CD4-positive, alpha-beta T cell treated with Interleukin-12 subunit alpha and Interleukin-12 subunit beta, for 1 hour (primary cell): ENCODE measurements at regions not wholly inside any gene's neighbourhood (a gene's known extent, or its start where the extent isn't known, plus 50 kb on each side); places are given as distances from the start of the nearest gene placed in this dataset.
"Not testable (repeated sequence)": the region's sequence is repeated elsewhere in the genome, so short reads cannot be mapped to it uniquely, and the experiment has no call there.

Experiments
- DNase-seq: peaks from one replicate; pipeline ENCODE4 v3.0.0-alpha.2; 2020

- DNase-seq, result no peak
Observed at GRCh38 chr6:21745543-21746337, 152.2 kb downstream of the SOX4 start.

DNA sequence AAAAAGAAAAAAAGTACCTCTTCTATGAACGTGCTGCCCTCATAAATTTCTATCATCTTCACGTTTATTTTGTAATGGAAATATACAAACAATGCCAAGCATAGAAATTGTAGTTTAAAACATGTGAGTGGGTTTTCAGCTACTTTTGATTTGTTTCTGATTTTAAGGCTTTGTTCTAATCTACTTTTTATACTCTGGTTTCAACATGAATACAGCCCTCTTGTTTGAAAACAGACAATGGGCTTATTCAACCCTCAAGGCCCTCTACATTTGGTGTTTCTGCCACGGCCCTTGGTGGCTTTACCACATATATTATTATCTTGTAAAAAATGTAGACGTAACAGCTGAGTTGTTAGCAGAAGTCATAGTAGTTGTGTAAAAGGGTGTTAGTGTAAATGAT is 153.9 kb downstream of the SOX4 start:
- DNase-seq, result no peak

- no peak for DNase-seq
Observed at GRCh38 chr6:21748343-21749056, 154.9 kb downstream of the SOX4 start.

GRCh38 chr6:21749754-21750153 is 156.2 kb downstream of the SOX4 start:
- no peak for DNase-seq

DNA sequence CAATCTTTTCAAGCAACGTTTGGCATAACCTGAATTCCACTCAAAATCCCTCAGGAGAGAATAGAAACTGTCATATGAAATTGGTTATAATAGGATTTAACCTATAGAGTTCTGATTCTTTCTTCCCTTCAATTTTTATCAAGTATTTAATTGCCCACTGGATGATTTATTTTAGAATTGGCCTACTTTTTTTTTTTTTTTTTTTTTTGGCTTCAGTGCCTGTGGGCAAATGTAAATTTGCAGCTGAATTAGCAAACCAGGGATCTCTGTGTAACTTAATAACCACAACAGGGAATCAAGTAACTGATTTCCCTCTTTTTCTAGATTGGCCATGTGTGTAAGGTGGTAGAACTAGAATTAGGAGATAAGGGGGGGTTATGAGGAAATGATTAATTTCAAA is 157.0 kb downstream of the SOX4 start:
- no peak for DNase-seq

DNA sequence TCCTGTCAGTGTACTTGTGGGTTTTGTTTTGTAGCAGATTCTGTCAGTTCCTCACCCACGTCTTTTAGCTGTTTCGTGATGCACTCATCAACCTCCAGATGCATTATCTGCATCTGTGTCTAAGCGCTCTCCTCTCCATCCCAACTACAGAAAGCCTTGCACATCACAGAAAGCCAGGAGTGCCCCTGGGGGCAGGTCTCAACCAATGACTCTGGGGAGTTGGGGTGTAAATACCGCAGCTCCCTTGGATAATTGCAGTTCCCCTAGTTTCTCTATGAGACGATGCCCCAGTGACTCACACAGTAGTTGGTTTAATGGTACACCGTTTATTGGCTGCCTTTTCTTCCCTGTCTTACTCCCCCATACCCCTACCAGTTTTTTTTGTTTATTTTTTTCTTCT is 158.1 kb downstream of the SOX4 start:
- DNase-seq, result no peak

DNA sequence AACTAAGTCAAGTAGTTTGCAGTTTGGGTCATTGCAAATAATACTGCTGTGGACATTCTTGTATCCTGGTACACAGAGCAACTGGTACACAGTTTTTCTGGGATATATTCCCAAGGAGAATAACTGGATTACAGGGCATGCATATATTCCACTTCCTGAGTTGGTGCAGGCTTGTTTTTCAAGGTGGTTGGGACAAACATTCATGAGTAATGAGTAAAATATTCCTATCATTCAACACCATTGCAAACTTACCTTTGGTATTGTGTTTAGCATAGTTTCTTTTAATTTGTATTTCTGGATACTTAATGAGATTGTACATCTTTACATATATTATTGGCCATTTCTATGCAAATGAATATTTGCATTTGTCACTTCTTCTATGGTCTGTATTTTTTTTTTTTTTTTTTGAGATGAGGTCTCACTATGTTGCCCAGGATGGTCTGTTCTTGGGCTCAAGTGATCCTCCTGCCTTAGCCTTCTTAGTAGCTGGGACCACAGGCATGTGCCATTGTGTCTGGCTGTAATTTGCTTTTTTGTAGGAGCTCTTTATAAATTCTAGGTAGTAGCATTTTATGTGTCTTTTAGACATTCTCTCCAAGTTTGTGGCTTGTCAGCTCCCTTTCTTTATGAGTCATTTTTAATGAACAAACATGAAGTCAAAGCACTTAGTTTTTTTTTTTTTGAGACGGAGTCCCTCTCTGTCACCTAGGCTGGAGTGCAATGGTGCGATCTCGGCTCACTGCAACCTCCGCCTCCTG is 158.7 kb downstream of the SOX4 start:
- DNase-seq, result no peak

DNA sequence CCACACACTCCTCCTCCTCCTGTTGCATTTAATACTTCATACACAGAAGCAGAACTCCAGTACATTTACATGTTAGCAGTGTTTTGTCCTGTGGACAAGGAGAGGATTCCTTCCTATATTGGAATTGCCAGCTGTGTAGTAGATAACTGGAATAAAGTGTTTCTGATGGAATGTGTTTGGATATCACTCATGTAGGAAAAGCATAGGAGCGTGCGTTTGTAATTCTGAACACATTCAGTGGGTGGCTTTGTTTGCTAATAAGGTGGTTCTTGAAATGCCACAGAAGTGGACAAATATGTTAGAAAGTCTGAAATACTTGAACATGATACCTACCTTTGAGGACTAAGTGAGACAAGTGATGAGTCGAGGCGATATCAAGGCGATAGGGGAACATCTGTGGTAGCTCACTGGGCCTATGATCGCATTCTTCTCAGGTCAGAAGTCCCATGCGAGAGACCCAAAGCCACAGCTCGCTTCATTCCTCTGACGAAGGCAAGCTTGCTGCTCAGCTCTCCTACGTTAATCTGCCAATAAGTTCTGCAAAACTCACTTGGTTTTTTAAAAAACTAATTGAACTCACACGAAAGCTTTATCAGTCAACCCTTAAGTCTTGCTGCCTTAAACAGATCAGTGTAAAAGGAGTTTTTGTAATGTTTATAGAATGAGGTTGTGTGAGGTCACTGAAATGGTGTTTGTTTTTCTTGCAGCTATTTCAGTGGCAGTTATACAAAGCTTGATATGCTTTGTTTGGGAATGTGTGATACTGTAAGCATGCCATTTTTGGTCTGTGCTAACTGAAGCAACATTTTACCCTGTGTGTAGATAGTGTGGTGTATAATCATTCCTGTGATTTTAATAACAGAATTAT is 159.9 kb downstream of the SOX4 start:
- no peak for DNase-seq

DNA sequence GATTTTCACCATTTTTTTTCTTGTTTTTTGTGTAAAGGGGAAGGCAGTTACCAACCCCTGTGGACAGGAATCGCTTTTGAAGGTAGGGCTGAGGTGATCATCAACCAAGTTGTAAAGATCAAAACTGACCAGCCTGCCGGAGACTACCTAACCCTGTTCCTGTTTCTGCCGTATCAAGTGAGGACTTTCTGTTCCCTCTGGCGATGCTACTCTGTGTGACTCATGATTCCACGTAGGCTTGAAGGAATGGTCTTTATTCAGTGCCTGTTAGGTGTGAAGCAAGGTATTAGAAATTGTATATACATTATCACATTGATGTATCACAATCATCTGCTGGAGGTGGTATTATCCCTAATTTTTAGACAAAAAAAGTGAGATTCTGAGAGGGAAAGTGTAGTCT is 161.3 kb downstream of the SOX4 start:
- no peak for DNase-seq

GRCh38 chr6:21756487-21756886 is 162.9 kb downstream of the SOX4 start:
- no peak for DNase-seq

DNA sequence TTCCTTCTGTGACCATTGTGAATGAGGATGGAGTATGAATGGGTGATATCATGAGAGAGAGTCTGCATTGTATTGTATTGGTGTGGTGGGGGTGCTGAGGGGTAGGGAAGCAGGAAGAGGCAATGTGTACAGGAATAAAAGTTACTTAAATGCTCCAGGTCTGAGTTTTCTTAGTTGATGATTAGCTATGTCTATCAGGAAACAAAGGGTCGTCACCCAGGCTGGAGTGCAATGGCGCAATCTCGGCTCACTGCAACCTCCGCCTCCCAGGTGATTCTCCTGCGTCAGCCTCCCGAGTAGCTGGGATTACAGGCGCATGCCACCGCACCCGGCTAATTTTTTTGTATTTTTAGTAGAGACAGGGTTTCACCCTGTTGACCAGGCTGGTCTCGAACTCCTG is 163.8 kb downstream of the SOX4 start:
- not testable (repeated sequence) for DNase-seq

DNA sequence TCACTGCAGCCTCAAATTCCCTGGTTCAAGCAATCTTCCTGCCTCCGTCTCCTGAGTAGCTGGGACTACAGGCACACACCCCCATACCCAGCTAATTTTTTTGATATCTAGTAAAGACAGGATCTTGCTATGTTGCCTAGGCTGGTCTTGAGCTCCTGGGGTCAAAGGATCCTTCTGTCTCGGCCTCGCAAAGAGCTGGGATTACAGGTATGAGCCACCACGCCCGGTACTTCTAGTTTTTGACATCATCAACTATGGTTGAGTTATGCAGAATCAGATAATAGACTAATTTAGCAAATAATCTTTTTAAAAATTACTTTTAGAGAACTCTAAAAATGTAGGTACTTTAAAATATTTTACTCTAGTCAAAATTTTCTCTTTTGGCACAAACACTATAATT is 166.2 kb downstream of the SOX4 start:
- no peak for DNase-seq

DNA sequence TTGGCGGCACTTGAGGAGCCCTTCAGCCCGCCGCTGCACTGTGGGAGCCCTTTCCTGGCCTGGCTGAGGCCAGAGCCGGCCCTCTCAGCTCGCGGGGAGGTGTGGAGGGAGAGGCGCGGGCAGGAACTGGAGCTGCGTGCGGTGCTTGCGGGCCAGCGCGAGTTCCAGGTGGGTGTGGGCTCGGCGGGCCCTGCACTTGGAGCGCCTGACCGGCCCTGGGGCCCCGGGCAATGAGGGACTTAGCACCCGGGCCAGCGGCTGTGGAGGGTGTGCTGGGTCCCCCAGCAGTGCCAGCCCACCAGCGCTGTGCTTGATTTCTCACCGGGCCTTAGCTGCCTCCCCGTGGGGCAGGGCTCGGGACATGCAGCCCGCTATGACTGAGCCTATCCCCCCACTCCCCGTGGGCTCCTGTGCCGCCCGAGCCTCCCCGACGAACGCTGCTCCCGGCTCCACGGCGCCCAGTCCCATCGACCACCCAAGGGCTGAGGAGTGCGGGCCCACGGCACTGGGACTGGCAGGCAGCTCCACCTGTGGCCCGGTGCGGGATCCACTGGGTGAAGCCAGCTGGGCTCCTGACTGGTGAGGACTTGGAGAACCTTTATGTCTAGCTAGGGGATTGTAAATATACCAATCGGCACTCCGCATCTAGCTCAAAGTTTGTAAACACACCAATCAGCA is 167.6 kb downstream of the SOX4 start:
- DNase-seq, result not testable (repeated sequence)

DNA sequence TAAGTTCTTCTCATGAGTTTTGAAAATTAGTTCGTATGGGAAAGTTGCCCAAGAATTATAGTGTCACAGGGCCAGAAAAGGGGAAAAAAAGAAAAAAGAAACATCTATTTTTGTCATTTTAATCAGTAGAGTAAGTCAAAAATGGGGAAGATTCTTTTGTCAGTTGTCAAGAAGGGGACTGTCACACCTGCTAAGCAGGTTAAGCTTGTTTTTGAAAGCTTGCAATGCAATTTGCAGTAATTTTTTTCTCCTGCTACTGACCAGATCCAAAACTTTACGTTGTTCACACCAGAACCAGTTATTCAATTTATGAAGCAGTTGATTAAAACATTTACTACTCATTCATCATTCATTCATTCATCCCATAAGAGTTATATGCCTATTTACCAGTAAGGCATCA is 171.4 kb downstream of the SOX4 start:
- DNase-seq, result no peak

GRCh38 chr6:21767891-21768648 is 174.5 kb downstream of the SOX4 start:
- no peak for DNase-seq

- DNase-seq, result no peak
Observed at GRCh38 chr6:21769405-21769861, 175.9 kb downstream of the SOX4 start.

DNA sequence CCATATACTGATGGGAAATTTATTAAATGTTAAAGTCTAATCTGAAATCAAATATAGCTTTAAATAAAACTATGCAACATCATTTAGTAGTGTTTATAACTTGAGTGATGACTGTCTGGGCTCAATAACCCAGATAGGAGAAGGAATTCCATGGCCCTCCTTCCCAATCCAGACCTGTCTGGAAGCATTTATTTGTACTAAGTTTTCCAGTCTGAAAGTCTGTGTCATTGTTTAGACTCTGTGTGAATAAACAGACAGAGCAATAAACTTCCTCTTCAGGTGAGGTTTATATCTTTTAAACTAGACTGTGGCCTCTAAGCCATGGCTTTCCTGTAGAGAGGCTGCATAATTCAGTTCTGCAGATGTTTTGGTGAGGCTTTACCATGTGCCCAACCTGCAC is 176.4 kb downstream of the SOX4 start:
- DNase-seq, result no peak

DNA sequence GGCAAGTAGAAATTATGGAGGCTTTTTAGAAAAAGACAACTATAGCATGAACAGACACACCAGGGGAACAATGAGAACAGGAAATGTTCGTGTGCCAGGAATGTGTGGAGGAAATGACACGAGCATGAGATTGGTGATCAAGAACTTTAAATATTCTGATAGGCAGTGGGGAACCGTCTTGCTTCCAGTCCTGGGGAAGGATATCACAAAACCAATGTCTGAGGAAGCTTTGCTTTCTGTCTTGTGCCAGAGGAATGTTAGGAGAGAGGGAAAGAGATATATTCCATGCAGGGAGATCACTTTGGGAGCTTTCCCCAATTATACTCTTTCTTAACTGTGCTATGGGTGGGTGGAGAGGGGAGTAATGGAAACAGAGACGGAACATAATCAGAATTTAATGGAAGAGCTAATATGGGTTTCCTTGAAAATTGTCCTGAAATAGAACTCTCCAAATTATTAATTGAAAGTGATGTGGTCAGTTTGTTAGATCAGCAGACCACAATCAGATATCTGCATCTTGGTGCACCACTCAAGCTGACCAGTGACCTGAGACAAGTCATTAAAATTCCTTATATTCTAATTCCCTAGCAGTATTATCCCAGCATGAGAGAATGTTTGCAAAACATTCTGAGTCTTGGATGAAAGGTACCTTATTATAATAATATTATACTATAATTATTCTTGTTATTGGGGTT is 178.2 kb downstream of the SOX4 start:
- DNase-seq, result no peak

- no peak for DNase-seq
Observed at GRCh38 chr6:21772477-21772876, 178.9 kb downstream of the SOX4 start.

DNA sequence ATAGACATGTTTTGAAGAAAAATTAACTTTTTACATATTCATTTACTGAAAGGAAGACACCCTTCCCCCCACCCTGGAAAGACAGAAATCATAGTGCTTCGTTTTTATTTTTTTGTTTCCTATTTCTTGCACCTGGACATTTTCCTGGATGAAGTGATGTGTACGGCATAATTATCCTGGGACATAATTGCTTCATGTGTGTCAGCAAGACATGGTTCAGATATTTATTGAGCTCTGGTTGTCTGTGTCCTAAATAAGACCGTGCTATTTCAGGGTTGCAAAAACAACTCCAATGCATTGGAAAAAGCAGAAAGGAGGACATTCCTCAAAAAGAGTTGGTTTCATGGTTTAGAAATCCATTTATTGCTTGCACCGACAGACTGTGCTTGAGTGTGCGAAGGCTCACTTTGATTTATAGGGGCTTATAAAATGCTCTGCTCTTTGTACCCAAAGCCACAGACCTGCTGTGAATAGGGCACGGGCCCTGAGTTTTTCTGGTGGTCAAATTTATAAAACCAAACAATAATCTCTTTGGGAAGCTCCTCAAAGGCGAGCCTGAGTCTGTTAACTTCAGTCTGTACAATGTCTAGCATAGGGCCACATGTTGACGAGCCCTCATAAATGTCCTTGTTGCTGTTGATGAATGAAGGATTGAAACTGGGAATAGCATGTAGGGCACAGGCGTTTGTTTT is 179.5 kb downstream of the SOX4 start:
- DNase-seq, result no peak
